ENCODE measurements at regions not wholly inside any gene's neighbourhood (a gene's known extent, or its start where the extent isn't known, plus 50 kb on each side); places are given as distances from the start of the nearest gene placed in this dataset.
"Not testable (repeated sequence)": the region's sequence is repeated elsewhere in the genome, so short reads cannot be mapped to it uniquely, and the experiment has no call there.

DNA sequence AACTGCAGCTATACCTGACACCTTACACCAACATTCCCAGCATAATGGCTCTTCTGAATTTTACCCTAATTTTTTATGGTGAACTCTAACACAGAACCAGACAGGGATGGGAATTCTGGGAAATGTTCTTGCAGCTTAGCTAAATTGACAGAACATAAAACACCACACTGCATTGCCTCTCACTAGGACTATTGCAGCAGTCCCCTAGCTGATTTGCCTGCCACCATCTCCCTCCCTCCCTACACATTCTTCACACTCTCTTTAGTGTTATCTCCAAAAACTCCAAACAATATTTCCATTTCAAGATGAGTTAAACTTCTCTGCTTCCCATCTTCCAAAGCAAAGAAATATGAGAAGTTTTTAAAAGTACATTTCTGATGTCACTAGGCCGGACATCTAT, 733.9 kb upstream of the INTU start:
- DNase-seq: no peak

DNA sequence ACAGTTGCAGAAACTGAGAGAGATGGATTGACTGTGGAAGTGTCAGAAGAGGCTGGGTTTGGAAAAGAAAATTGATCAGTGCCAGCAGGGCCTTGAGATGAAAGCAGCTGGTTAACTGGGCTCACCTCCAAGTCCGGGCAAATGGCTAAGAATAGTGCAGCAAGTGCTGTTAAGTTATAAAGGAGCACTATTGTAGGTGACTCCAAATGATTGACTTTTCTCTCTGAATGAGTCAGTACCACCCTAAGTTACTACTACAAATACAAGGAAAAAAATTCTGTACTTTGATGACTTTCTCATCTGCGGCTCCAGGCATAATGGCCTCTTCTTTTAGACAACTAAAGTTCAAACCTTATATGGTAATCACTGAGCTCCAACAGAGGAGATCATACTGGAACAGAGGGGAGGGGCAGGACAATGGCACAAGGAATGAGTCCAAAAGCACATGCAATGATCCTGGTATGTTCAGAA, 733.4 kb upstream of the INTU start:
- DNase-seq: no peak

DNA sequence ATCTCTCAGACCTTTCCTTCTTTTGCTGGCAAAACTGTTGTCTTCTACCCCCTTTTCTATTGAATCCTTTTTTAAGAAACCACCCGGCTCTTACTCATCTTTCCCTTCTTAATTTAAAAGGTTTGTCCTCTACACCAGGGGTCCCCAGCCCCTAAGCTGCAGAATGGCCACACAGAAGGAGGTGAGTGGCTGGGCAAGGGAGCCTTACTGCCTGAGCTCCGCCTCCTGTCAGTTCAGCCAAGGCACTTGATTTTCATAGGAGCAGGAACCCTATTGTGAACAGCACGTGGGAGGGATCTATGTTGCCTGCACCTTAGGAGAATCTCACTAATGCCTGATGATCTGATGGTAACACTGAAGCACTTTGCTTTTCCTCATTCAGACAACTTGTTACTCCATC, 726.3 kb upstream of the INTU start:
- no peak for DNase-seq

DNA sequence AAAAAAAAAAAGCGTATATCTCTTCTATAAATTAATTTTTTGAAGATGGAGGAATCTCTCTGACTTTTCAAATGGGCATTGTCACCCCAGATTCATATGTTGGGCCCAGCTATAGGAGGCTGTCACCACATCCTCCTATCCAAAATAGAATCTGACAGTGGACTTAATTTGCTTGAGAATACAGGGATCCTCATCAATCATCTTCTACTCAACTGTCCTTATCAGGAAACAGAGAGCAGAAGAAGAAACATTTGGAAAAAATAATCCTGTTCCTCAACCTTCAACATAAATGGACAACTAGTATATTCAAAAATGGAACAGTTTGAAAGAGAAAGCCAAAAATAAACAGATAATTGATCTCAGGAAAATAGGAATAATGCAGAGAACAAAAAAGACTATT, 725.4 kb upstream of the INTU start:
- no peak for DNase-seq

DNA sequence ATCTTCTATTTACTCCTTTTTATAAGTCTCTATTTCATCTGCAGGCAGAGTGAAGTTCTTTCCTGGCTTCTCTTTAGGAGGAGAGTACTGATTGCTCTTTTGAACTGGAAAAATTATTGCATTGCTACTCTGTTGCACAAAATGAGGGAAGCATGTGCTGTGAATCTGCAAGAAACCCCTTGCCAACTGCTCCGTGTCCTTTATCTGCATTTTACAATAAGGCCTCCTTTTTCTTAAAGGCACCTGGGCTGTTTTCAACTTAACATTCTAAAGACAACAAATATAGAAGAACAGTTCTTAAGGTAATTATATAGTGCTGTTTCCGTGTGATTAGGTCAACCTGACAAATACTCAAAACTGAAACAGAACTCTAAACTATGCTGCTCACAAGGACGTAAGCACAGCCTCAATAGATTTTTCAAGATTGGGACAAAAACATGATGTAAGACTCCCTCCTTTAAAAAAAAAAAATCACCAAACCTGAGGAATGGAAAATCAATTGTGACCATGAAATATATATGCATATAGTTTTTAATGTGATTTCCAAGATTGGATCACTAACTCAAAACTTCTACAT, 716.6 kb upstream of the INTU start:
- DNase-seq: no peak

DNA sequence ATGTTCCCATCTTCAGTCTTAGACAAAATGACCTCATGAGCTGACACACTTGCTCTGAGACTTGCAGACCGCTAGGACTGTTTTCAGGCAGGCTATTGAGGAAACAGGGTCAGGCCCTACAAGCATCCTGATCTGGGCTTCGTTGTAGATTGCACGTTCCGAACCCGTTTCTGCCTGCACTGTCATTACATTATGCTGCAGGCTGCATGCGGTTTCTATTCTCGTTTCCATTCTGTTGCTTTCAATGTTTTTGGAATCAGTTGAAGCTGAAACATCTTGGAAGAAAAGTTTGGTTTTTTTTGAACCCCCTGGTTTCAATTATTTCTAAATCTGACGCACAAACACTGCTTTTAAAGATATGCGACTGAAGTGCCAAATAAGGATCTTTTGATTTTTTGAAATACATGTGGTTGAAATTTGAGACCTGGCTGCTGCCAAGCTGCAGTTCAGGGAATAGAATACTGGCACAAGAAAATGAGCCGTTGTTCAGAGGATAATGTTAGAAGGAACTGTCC, 716.1 kb upstream of the INTU start:
- no peak for DNase-seq

DNA sequence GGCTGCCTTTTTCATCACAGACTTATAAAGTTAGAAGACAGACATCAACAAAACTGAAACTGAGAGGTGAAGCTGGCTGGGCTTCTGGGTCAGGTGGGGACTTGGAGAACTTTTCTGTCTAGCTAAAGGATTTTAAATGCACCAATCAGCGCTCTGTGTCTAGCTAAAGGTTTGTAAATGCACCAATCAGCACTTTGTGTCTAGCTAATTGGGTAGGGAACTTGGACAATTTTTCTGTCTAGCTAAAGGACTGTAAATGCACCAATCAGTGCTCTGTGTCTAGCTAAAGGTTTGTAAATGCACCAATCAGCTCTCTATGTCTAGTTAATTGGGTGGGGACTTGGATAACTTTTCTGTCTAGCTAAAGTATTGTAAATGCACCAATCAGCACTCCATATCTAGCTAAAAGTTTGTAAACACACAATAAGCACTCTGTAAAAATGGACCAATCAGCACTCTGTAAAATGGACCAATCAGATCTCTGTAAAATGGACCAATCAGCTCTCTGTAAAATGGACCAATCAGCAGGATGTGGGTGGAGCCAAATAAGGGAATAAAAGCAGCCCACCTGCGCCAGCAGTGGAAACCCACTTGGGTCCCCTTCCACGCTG, 710.3 kb upstream of the INTU start:
- not testable (repeated sequence) for DNase-seq

DNA sequence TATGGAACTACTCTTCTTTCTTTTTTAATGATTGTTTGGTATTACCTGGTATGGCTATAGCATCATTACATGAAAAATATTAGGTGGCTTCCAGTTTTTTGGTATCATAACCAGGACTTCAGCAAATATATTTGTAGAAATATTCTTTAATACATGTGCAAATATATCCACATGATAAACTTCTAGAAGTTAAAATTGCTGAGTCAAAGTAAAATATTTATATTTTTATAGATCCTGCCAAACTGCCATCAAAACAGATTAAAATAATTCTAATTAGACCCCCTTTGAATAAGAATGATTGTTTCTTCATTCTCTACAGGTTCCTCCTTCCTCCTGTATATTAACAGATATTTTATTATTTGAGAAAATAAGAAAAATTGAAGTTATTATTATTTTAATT, 708.5 kb upstream of the INTU start:
- no peak for DNase-seq

DNA sequence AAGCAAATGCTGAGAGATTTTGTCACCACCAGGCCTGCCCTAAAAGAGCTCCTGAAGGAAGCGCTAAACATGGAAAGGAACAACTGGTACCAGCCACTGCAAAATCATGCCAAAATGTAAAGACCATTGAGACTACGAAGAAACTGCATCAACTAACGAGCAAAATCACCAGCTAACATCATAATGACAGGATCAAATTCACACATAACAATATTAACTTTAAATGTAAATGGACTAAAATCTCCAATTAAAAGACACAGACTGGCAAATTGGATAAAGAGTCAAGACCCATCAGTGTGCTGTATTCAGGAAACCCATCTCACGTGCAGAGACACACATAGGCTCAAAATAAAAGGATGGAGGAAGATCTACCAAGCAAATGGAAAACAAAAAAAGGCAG, 702.7 kb upstream of the INTU start:
- not testable (repeated sequence) for DNase-seq

DNA sequence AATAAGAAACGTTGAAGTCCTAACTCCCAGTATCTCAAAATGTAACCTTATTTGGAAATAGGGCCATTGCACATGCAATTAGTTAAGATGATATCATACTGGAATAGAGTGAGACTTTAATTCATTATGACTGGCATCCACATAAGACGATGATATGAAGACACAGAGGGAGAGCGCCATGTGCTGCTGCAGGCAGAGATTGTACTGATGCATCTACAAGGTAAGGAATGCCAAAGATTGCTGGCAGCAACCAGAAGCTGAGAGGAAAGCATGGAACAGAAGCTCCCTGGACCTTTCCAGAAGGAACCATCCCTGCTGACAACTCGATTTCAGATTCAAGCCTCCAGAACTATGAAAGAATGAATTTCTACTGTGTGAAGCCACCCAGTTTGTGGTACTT, 697.0 kb upstream of the INTU start:
- no peak for DNase-seq

DNA sequence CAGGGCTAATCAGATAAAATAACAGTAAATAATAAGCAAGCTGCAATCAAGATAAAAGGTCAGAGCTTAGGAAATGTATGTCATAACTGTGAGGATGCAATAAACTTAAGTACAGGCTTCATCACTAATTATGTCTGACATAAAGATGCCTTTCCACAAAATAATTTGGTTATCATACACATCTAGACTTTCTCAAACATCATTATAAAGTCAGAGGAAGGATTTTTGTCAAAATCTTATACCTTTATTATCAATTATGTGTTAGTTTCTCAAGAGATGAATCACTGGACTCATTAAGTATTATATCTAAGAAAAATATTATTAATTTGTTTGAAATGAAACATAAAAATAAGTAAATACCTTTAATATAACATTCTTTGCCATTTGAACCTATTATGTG, 695.4 kb upstream of the INTU start:
- no peak for DNase-seq

DNA sequence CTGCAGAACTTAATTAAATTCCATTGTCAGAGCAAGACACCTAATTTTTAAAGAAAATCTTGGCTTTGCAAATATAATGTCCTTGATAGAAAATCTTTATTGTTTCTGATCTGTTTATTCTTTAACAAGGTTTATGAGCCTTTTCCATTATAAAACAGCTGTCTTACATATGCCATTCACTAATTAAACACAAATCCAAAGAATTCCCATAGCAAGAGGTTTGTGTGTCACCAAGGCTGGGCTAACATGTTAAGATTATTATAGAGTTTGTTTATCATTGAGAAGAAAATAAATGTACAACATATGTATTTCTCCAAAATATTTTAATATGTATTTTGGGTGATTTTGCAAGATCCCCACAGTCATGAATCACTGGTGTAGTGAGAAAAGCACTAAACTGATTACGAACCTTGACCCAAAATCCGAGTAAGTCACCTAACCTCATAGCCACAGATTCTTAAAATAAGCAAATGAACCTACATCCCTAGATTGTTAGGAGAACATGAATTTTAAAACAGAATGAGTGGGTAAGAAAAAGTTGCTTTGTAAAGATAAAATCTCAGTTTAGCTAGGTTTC, 694.8 kb upstream of the INTU start:
- DNase-seq: no peak

DNA sequence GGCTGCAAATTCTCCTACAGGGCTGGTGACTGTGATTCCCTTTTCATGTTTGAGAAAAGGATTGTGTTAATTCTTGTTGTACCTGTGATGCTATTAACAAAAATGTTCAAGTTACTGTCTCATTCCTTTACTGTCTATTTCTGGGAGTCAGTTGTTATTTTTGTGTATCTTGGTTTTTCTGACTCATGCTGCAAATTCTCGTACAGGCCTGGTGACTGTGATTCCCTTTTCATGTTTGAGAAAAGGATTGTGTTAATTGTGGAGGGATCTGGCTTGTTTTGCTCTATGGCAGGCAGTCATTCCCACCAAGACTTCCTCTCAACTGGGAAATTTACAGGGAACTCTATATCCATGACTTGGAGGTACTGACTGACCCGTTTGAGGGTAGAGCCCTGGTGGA, 693.4 kb upstream of the INTU start:
- no peak for DNase-seq

DNA sequence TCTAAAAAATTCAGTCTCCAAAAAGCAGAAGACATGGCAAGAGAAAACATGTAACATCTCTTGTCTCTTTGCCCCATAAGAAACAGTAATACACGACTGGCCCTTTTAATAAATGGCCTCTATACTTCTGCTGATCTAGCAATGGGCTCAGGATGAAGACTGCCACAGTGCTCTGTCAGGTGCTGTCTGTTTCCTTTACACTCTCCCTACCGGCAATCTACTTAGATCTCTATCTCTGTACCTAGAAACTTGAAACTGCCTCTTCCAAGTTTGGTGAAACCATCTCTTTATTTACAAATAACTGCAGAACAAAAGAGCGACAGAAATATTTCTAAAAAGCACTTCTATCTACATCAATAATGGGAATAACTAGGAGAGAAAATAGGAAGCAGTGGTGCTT, 685.2 kb upstream of the INTU start:
- no peak for DNase-seq

DNA sequence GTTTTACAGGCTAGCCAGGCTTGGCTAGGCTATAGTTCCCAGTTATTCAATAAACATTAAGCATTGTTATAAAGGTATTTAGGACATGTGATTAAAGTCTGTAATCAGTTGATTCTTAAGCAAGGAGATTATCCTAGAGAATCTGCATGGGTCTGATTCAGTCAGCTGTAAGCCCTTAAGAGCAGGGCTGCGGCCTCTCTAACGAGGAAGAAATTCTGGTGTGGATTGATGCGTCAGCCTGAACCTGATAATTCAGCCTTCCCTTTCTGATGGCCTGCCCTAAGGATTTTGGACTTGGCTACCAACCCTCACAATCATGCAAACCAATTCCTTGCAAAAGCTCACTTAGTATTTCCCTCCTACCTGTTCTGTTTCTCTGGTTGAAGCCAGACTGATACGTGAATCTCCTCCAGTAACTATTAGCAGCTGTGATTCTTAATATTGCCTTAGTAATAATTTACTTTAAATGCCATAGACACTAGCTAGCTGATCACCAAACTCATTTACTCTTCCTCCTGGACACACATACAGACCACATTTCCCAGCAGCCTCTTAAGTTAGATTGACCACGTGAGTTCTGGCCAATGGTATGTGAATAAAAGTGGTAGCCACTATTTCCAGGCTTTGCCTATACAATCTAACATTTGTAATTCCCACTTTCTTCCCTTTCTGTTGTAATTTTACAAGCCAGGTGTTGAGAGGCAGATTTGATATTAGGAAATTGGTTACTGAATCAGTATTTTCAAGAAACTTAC, 678.0 kb upstream of the INTU start:
- DNase-seq: no peak

DNA sequence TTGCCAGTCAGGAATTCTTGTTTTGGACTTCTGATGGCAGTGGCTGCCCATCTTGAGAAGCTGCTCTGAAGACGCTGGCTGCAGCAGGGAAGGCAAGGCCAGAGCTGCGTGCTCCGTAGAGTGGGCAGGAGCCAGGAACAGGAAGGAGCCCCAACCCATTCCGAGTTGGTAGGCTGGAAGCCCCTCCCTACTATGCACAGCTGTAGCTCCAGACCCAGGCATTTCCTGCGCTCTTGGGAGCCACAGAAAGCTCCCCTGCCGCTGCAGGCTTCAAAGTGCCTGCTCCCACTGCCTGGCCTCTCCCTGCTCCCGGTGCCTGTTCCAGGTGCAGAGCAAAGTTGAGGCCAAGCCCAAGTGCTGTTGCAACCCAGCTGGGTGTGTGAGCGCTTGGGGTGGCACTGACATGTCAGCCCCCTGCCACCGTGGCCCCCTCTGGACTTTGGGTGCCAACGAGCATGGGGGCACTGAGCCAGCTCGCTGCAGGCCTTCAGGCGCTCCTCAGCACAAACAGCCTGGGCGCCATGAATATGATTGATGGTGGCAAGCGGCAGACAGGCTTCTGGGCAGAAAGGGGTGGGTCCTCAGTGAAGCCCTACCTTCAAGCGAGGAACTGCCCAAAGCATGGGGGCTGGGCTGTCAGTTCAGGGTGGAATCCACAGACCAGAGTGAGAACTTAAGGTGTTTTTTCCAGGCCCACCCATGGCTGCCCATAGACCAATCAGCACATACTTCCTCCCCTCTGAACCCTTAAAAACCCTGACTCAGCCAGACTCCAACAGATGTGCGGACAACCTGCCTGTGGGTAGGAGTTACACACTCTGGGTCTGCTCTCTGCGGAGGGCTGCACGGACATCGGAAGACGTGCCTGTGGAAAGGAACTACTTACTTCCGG, 677.2 kb upstream of the INTU start:
- no peak for DNase-seq

DNA sequence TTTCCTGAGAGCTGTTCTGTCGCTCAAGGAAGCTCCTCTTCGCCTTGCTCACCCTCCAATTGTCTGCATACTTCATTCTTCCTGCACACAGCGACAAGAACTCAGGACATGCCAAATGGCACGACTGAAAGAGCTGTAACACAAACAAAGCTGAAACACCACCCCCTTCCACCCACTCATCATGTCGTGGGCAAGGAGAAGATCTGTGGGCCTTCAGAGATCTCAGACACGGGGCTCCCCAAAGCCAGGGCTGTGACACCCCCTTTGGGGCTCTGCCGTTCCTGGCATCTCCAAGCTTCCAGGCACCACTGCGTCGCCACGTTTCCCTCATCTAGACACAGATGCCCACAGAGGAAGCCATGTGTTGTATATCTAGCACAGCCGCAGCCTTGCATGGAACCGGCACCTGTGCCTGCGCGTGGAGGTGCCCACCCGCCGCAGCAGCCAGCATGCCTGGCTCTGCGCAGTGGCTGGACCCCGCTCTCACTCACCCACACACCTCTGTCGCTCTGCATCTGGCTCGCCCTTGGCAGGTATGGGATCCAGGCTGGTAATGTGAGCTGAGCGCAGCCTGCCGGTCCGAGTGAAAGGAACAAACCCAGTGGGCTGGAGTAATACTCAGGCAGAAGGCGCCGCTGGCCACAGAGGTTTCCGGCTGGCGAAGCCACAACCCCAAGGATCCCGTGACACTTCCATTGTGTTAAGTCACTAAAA, 676.4 kb upstream of the INTU start:
- no peak for DNase-seq

DNA sequence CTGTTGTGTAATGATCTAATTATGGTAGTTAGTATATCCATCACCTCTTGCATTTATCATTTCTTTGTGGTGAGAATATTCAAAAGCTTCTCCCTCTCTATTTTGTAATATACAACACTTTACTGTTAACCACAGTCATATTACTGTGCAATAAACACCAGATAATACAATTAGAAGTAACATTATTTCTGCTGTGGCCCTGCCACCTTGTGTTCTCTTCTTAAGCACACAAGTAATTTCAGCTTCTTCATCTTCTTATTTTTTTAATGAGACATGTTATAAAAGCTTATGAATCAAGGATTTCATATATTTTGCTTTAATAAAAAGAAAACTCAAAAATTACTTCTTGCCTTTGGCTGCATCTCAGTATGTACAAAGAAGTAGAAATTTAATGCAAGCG, 675.2 kb upstream of the INTU start:
- DNase-seq: no peak

DNA sequence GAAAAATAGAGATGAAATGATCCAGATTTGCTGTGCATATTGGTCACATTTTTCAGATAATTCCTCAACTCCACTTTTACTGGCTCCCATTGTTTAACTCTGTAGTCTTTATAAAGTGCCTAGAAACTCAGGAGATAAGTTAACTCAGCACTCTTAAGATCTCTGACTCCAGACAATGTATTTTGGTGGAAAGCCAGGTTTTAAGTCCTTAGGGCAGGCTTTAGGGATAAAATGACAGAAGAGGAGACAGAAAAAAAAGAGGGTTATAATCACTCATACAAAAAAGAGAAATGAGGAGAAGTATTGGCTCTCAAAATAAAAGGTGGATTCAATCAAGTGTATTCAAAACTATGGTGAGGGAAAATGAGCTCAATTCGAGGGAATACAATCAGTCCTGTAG, 674.8 kb upstream of the INTU start:
- DNase-seq: no peak

DNA sequence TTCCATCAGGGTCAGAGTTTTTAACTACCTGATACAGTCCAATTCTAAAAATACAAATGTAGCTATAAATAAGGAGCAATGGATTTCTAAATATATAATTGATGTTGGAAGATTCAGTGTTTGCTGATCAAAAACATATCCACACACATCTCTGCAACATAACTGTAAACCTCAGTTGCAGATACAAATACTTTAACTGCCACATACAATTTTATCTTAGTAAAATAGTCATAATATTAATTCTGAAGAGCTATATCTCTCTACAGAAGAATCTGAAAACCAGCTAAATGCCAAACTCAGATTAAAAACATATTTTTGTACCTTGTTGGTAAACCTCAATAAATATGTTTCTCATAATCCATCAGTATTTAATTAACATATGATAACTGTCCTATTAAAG, 674.3 kb upstream of the INTU start:
- no peak for DNase-seq

DNA sequence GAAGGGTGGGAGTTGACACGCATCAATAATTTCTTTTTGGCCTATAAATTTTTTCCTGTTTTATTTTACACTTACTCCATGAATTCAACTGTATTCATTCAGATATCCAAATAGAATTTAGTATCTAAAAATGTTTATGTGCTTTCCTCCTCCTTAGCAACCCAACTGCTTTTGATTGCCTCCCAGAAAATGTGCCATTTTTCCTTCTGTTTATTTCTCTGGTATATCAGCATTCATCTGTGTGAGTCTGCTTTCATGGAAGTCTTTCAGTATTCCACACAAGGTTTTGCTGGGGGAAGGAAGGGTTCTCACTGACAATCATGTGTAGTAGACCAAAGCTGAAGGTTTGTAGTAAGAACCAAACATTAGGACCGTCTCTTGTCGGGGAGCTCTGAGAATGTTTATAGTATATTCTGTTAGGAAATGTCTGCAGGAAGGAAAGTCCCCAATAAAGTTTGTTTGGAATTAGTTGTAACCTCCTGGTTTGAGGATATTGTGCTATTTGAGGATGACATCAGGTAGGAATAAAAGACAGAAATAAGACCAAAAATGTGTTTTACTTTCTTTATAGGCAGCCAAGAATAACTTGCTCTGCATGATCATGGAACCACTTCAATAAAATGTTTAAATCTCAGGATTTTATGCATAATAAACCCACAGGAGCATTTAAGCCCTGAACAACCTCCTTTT, 673.6 kb upstream of the INTU start:
- no peak for DNase-seq

DNA sequence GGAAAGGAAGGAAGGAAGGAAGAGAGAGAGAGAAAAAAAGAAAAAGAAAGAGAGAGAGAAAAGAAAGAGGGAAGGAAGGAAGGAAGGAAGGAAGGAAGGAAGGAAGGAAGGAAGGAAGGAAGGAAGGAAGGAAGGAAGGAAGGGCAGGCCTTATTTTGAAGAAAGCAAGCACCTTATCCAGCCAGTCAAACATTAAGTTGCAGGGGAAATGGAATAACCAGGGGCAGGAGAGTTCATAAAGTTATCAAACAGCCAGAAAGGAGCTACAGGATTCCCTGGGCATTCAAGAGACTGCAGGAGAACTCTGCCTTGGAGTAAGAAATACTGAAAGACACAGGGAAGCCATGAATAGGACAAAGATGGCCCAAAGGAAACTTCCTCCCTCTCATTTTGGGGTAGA, 672.0 kb upstream of the INTU start:
- no peak for DNase-seq

Measured in NCI-H1930 (cell line).